GM21619 (cell line): ENCODE measurements at regions not wholly inside any gene's neighbourhood (a gene's known extent, or its start where the extent isn't known, plus 50 kb on each side); places are given as distances from the start of the nearest gene placed in this dataset.

ENCODE experiments used
- ATAC-seq: cut with Tn5 transposase; IDR thresholded peaks from one replicate; pipeline ENCODE4 v1.9.1; 2021; ENCODE audit not compliant: unreplicated experiment

DNA sequence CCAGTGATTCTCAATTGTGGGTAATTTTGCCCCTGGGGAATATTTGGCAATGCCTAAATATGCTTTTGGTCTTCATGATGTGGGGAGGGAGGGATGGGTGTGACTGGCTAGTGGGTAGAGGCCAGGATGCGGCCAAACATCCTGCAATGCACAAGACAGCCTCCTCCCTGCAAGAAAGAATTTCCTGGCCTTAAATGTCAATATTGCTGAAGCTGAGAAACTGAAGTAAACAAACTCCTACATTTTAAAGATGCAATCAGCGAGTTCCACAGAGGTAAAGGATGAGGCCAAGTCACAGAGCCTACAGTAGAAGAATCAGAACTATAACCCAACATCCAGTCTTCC lies 272.9 kb upstream of the EPHA4 start:
- no peak for ATAC-seq

- peak; percentile 47 for ATAC-seq
Observed at GRCh38 chr2:221844212-221845020, 272.3 kb upstream of the EPHA4 start.

DNA sequence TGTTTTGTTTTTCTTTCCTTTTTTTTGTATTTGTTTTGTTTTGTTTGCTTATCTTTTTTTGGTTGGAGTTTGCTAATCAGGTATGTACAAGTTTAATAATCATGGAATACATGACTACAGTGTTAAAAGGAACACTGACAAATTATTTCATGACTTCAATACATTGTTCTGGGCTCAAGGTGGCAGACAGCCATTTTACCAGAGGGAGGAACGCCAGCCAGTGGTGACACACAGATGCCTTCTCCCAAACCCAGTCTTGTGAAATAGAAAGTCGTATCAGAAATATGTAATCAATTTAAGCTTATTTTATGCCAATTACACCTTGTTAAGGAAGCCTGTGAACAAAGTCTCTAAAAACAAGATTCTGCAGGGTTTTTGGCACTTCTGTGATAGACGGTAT lies 264.0 kb upstream of the EPHA4 start:
- no peak for ATAC-seq

DNA sequence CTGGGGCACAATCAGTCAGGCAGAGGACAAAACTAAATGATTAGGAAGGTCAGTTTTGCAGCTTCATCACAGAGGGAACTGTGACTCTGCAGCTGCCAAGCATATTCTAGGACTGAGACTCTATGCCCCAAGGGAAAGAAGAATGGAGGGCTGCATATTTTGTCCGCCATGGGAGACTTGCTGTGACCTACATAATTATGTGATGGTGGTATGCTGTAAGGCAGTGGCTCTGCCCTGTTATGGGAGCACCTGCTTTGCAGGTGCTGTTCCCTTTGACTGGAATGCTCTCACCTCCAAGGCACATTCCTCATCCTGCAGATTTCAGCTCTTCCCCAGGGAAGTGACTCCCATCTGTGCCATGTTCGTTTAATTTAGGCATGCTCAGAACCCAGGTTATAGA lies 261.9 kb upstream of the EPHA4 start:
- ATAC-seq = no peak

GRCh38 chr2:221831051-221831450 lies 258.9 kb upstream of the EPHA4 start:
- no peak for ATAC-seq

DNA sequence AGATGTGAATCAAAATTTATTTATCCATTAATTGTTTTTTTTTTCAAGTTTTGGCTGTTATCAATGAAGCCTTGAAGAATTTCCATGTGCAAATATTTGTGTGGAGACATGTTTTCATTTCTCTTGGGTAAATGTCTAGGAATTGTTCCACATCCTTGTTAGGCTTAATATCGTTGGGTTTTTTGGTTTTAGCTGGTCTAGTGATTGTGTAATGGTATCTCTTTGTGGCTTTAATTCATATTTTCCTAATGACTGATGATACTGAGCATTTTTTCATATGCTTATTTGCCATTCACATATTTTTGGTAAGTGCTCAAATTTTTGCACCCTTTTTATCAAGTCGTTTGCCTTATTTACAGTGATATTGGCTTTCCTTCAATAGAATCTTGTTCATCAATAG lies 250.3 kb upstream of the EPHA4 start:
- ATAC-seq = no peak

DNA sequence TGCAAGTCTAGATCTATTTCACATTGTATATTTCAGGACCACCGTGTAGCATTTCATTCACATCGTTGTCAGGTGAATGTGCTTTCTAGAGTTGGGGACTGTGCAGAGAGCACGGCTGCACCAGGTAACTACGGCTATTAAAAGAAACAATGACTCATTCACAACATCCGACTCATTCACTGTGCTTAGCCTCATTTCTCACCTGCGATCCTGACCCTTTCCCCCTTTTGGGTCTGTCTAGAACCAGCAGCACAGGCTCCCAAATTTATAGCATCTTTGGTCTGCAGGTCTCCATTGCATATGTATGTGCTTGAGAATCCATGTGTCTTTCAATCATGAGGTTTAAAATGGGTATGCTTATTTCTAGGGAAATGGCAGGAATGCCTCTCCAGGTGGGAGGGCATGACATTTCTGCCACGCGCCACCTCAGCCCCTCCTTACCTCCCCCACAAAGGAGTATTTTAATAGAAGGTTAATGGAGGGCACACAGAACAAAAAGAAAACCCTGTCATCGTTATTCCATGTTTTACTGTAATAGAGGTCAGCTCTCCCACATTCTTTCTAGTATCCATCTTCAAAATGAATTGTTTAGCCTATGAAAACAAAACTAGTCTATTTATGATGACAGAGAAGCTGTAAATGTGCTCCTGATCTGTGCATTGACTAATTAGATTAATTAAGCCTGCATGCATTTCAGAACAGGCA lies 246.7 kb upstream of the EPHA4 start:
- ATAC-seq = no peak

DNA sequence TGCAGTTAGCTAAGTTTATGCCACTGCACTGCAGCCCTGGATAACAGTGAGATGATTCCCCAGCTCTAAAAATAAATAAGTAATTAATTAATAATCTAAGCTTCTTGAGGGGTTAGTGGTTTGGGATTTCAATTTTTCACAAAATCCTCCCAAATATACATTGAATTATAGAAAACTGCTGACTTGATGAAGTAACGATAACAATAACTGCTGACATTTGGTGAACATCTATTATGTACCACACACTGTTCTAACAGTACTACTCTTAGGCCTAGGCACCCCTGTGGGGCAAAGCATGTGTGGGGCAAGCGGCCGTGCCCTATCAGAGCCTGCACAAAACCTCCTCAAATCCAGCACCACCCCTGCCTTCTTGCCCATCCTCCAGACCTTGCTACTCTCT lies 245.8 kb upstream of the EPHA4 start:
- no peak for ATAC-seq

- ATAC-seq = no peak
Observed at GRCh38 chr2:221817052-221817451, 244.9 kb upstream of the EPHA4 start.

DNA sequence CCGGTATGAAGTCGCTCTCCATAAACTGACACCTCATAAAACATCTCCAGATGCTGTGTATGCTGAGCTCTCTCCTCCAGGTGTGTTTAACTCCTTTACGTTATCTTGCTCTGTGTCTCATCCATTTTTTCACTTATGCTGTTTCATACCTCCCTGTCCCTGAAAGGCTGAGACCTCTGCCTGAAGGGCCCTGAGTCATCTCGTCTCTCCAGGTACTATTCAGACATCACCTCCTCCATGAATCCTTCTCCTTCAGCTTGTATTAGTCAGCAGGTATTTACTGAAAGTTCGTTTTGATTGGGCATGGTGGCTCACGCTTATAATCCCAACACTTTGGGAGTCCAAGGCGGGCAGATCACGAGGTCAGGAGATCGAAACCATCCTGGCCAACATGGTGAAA lies 244.5 kb upstream of the EPHA4 start:
- ATAC-seq = no peak

- no peak for ATAC-seq
Observed at GRCh38 chr2:221810650-221811049, 238.5 kb upstream of the EPHA4 start.

- ATAC-seq = no peak
Observed at GRCh38 chr2:221810245-221810644, 238.1 kb upstream of the EPHA4 start.

DNA sequence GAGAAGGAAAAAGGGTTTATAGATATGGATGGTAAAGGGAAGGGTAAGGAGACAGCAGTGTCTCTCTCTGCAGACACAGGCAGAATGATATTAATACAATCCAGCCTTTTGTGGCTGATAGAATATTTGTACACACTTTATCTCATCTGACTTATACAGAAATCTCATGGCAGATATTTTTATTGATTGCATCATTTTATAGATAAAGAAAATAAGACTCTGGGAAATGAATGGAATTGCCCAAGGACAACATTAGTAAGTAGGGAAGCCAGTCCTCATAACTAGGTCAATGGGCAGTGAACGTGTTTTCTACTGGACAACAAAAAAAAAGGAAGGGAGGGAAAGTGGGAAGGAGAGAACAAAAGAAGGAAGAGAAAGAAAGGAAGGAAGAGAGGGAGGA lies 236.4 kb upstream of the EPHA4 start:
- ATAC-seq = no peak

GRCh38 chr2:221807706-221808105 lies 235.6 kb upstream of the EPHA4 start:
- no peak for ATAC-seq

- ATAC-seq = no peak
Observed at GRCh38 chr2:221802089-221802488, 230.0 kb upstream of the EPHA4 start.

GRCh38 chr2:221792971-221793521 lies 220.9 kb upstream of the EPHA4 start:
- no peak for ATAC-seq

DNA sequence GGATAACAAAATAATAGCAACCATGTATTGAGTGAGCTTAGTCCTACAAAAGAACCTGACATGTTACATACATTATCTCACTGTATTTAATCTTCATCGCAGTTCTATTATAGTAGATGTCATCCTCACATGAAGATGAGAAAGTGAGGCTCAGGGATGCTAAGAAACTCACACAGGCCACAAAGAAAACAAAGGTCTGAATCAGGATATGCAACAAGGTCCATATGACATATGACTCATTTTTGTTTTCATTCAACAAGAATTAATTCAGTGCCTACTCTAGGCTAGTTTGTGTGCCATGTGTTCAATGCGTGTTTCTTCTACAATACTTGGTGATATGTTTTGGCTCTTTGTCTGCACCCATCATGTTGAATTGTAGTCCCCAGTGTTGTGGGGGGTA lies 219.7 kb upstream of the EPHA4 start:
- ATAC-seq = no peak

GRCh38 chr2:221787561-221787960 lies 215.5 kb upstream of the EPHA4 start:
- ATAC-seq = no peak

GRCh38 chr2:221786297-221786926 lies 214.3 kb upstream of the EPHA4 start:
- ATAC-seq = no peak

GRCh38 chr2:221780281-221780688 lies 208.2 kb upstream of the EPHA4 start:
- no peak for ATAC-seq

GRCh38 chr2:221779614-221780067 lies 207.5 kb upstream of the EPHA4 start:
- no peak for ATAC-seq

DNA sequence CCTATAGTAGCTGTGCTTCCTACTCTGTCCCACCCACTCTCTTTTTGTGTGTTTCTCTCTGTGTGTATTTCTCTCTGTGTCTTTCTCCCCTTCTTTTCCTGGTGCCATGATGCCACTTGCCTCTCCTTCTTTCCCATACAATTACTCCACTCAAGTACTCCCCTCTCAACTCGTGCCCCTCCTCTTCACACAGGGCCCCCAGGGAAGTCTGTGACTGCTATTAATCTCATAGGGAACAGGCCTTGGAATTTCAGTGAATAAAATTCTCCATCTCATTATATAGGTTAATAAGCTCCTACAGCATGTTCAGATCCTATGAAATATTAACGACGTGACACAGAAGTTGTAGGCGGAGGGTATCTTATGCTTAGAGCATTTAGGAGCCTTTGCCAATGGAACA lies 205.9 kb upstream of the EPHA4 start:
- no peak for ATAC-seq
